Fibroblast of lung (primary cell): ENCODE measurements at regions not wholly inside any gene's neighbourhood (a gene's known extent, or its start where the extent isn't known, plus 50 kb on each side); places are given as distances from the start of the nearest gene placed in this dataset.

Experiments used
- EZH2 ChIP-seq: IDR thresholded peaks from 2 replicates; pipeline ENCODE4 v1.5.1; 2012; ENCODE audit warnings: low read length, control low read depth, mild to moderate bottlenecking; ENCODE audit errors: missing control alignments
- TF ChIP-seq, protein P1 (sequence below), 2 donors: IDR thresholded peaks in 1 of 2; conservative IDR thresholded peaks in 1 of 2; 1 replicate in 1 of 2; 2 replicates in 1 of 2; pipeline ENCODE4 v1.5.1; 2011 to 2012; ENCODE audit warnings: low read length in 2 of 2, control low read depth in 1 of 2, inconsistent platforms in 1 of 2, low read depth in 1 of 2, mild to moderate bottlenecking in 1 of 2

DNA sequence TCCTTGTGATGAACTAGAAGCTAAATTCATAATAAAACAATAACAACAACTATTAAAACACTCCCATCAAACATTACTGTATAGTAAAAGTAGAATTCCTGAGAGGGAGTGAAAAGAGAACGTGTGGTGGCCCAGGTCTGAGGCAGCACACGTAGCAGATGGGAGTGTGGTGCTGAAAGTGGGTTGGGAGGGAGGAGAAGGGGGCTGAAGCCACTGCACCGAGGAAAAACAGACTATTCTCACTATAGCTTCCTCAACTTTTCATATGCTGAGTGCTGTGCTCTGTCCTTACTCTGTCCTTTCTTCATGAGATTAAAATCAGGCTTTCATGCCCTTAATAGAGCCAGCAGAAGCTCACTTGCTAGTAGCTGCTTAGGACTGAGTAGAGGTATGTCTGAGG lies 170.9 kb downstream of the PCSK1 start:
- TF ChIP-seq, protein P1, sequence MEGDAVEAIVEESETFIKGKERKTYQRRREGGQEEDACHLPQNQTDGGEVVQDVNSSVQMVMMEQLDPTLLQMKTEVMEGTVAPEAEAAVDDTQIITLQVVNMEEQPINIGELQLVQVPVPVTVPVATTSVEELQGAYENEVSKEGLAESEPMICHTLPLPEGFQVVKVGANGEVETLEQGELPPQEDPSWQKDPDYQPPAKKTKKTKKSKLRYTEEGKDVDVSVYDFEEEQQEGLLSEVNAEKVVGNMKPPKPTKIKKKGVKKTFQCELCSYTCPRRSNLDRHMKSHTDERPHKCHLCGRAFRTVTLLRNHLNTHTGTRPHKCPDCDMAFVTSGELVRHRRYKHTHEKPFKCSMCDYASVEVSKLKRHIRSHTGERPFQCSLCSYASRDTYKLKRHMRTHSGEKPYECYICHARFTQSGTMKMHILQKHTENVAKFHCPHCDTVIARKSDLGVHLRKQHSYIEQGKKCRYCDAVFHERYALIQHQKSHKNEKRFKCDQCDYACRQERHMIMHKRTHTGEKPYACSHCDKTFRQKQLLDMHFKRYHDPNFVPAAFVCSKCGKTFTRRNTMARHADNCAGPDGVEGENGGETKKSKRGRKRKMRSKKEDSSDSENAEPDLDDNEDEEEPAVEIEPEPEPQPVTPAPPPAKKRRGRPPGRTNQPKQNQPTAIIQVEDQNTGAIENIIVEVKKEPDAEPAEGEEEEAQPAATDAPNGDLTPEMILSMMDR (conservative IDR thresholded peaks at IDR 0.05 in 1 of 2, IDR thresholded peaks at IDR 0.05 in 1 of 2; ENCODE audit: low read depth in 1 of 2, low read length in 2 of 2): no peak
- TF ChIP-seq EZH2: no peak
